HCEC 1CT (cell line): ENCODE measurements at regions not wholly inside any gene's neighbourhood (a gene's known extent, or its start where the extent isn't known, plus 50 kb on each side); places are given as distances from the start of the nearest gene placed in this dataset.
"Not testable (repeated sequence)": the region's sequence is repeated elsewhere in the genome, so short reads cannot be mapped to it uniquely, and the experiment has no call there.

Experiments
- DNase-seq: peaks from one replicate; pipeline ENCODE4 v3.0.0-alpha.2; 2017

GRCh38 chr7:81831883-81832282, 62.0 kb upstream of the HGF start:
- DNase-seq = no peak

- DNase-seq = not testable (repeated sequence)
These were observed 59.7 kb upstream of the HGF start for GRCh38 chr7:81829511-81829910.

GRCh38 chr7:81822811-81823210, 53.0 kb upstream of the HGF start:
- no peak for DNase-seq

- DNase-seq = peak; percentile 27
These were observed 50.0 kb upstream of the HGF start for GRCh38 chr7:81819861-81820260.
